ENCODE measurements at regions not wholly inside any gene's neighbourhood (a gene's known extent, or its start where the extent isn't known, plus 50 kb on each side); places are given as distances from the start of the nearest gene placed in this dataset.

- Histone ChIP-seq H3K4me1 (peaks cover 0 to 33% (median 6%) of the 10 kb centered on the region in 4 donors), H3K27me3 (no peaks in the 10 kb centered on the region), H3K36me3 (no peaks in the 10 kb centered on the region), H3K27ac (no peak overlapping the region), H3K4me3 (no peak overlapping the region), H3K9me3 (no peaks in the 10 kb centered on the region)
- TF ChIP-seq CTCF (IDR thresholded peaks at IDR 0.05) (no peak), EP300 (IDR thresholded peaks at IDR 0.05) (no peak), POLR2AphosphoS5 (IDR thresholded peaks at IDR 0.05) (no peak), POLR2A (IDR thresholded peaks at IDR 0.05) (no peak)
- DNase-seq: no peak
- intact Hi-C loops (cut with DNase I): loop anchor here (10.0 kb wide), 3 partner anchors 263 to 733 kb away; partner anchors contain the start of gene SMOC2
- WGBS, 2 donors: 82 to 87% methylated on average over 10 of the region's 10 CpGs
These were observed 366.0 kb downstream of the THBS2 start for GRCh38 chr6:168887621-168888020.

GRCh38 chr6:168886964-168887363 is 366.7 kb downstream of the THBS2 start:
- H3K36me3 ChIP-seq: no peaks in the 10 kb centered on the region
- H3K27ac ChIP-seq: no peak overlapping the region
- H3K4me3 ChIP-seq: no peak overlapping the region
- no peak for DNase-seq
- TF ChIP-seq CTCF (IDR thresholded peaks at IDR 0.05): no peak
- no peak for TF ChIP-seq POLR2A (IDR thresholded peaks at IDR 0.05)
- TF ChIP-seq POLR2AphosphoS5 (IDR thresholded peaks at IDR 0.05): no peak
- no peak for TF ChIP-seq EP300 (IDR thresholded peaks at IDR 0.05)
- intact Hi-C loops (cut with DNase I): loop anchor here (10.0 kb wide), 3 partner anchors 262 to 732 kb away; partner anchors contain the start of gene SMOC2
- no peaks in the 10 kb centered on the region for H3K27me3 ChIP-seq
- 46 to 79% methylated on average over 12 of the region's 12 CpGs for WGBS, 2 donors
- no peaks in the 10 kb centered on the region for H3K9me3 ChIP-seq
- H3K4me1 ChIP-seq: peaks cover 0 to 33% (median 6%) of the 10 kb centered on the region in 4 donors

- no peak overlapping the region for H3K4me3 ChIP-seq
- H3K27ac ChIP-seq: no peak overlapping the region
- no peak for DNase-seq
- H3K9me3 ChIP-seq: no peaks in the 10 kb centered on the region
- peaks cover 0 to 31% (median 6%) of the 10 kb centered on the region in 4 donors for H3K4me1 ChIP-seq
- 89 to 92% methylated on average over 51 of the region's 51 CpGs for WGBS, 2 donors
- no peaks in the 10 kb centered on the region for H3K36me3 ChIP-seq
- intact Hi-C loops (cut with DNase I): loop anchor here (10.0 kb wide), 3 partner anchors 261 to 731 kb away; partner anchors contain the start of gene SMOC2
- H3K27me3 ChIP-seq: no peaks in the 10 kb centered on the region
- no peak for TF ChIP-seq POLR2A (IDR thresholded peaks at IDR 0.05)
- no peak for TF ChIP-seq CTCF (IDR thresholded peaks at IDR 0.05)
- no peak for TF ChIP-seq POLR2AphosphoS5 (IDR thresholded peaks at IDR 0.05)
- TF ChIP-seq EP300 (IDR thresholded peaks at IDR 0.05): no peak
These were observed 367.6 kb downstream of the THBS2 start for GRCh38 chr6:168885751-168886742.

GRCh38 chr6:168885196-168885595 is 368.4 kb downstream of the THBS2 start:
- intact Hi-C loops (cut with DNase I): loop anchor here (10.0 kb wide), 3 partner anchors 260 to 730 kb away; partner anchors contain the start of gene SMOC2
- TF ChIP-seq POLR2A (IDR thresholded peaks at IDR 0.05) (no peak), POLR2AphosphoS5 (IDR thresholded peaks at IDR 0.05) (no peak), EP300 (IDR thresholded peaks at IDR 0.05) (no peak), CTCF (IDR thresholded peaks at IDR 0.05) (no peak)
- 92 to 94% methylated on average over 9 of the region's 9 CpGs for WGBS, 2 donors
- Histone ChIP-seq H3K4me1 (peaks cover 0 to 22% (median 6%) of the 10 kb centered on the region in 4 donors), H3K27me3 (no peaks in the 10 kb centered on the region), H3K9me3 (no peaks in the 10 kb centered on the region), H3K27ac (no peak overlapping the region), H3K36me3 (no peaks in the 10 kb centered on the region), H3K4me3 (no peak overlapping the region)
- no peak for DNase-seq
